Panc1 (cell line): ENCODE measurements at regions not wholly inside any gene's neighbourhood (a gene's known extent, or its start where the extent isn't known, plus 50 kb on each side); places are given as distances from the start of the nearest gene placed in this dataset.

Source experiments
- CTCF ChIP-seq: fragments of 450-650 bp; IDR thresholded peaks from 2 replicates; pipeline ENCODE4 v1.5.1; 2017; ENCODE audit warnings: mild to moderate bottlenecking
- SIN3A ChIP-seq: IDR thresholded peaks from 2 replicates; pipeline ENCODE4 v1.6.1; 2012; ENCODE audit warnings: low read depth, mild to moderate bottlenecking, low read length, moderate library complexity, borderline replicate concordance; ENCODE audit not compliant: insufficient read depth

GRCh38 chr13:50726164-50726563 is 117.3 kb downstream of the DLEU7 start:
- TF ChIP-seq CTCF, result no peak
- TF ChIP-seq SIN3A, result no peak
